Endothelial cell of umbilical vein (primary cell): ENCODE measurements at regions not wholly inside any gene's neighbourhood (a gene's known extent, or its start where the extent isn't known, plus 50 kb on each side); places are given as distances from the start of the nearest gene placed in this dataset.

Source experiments
- BruUV-seq: library from RNA; stranded (reverse); fragments of 400-500 nt; replicated peaks from 2 replicates; lab custom pipeline; 2021; lab: Mats Ljungman, UMichigan
- CTCF ChIA-PET: fragments of 300-600, 350-600 bp; sonication (Branson Sonifier 250); formaldehyde crosslinking; loops from one replicate; lab custom pipeline; 2021; ENCODE audit warnings: antibody characterized with exemption, inconsistent platforms; lab: Charles Lee
- POLR2A ChIA-PET: fragments of 300-600, 350-600 bp; sonication (Branson Sonifier 250); formaldehyde crosslinking; loops from one replicate; lab custom pipeline; 2021; ENCODE audit warnings: antibody characterized with exemption, inconsistent platforms; lab: Charles Lee
- DNase-seq: peaks from one replicate; pipeline ENCODE4 v3.0.0-alpha.2; 2011; ENCODE audit warnings: low read depth, low spot score
- FAIRE-seq: peaks from 2 replicates; lab custom pipeline; 2011; peaks lifted over from hg19 to GRCh38; lab: Jason Lieb, UNC
- H2AFZ ChIP-seq: 2 replicates; pipeline ENCODE4 v1.6.0; 2012; ENCODE audit warnings: low read depth, low read length, control low read depth, inconsistent platforms
- H3K27ac ChIP-seq: 2 replicates; pipeline ENCODE4 v1.5.1; 2011; ENCODE audit warnings: low read depth, mild to moderate bottlenecking, control low read depth, low read length, moderate library complexity; ENCODE audit not compliant: insufficient read depth
- H3K27me3 ChIP-seq, 2 experiments: 2 replicates each; pipeline versions ENCODE4 v1.6.0 to v1.6.1; 2011; ENCODE audit warnings: low read length in 2 of 2, mixed read lengths in 1 of 2; ENCODE audit not compliant: control insufficient read depth in 2 of 2, insufficient read depth in 2 of 2
- H3K36me3 ChIP-seq, 2 experiments: 2 replicates in 1 of 2; 3 replicates in 1 of 2; pipeline ENCODE4 v1.5.1; 2011; ENCODE audit warnings: low read length in 2 of 2, mild to moderate bottlenecking in 1 of 2, moderate library complexity in 1 of 2; ENCODE audit not compliant: control insufficient read depth in 2 of 2, insufficient read depth in 2 of 2; ENCODE audit errors: extremely low read depth in 1 of 2
- H3K4me1 ChIP-seq: 3 replicates; pipeline ENCODE4 v1.5.1; 2011; ENCODE audit warnings: mild to moderate bottlenecking, low read length; ENCODE audit not compliant: control insufficient read depth, insufficient read depth; ENCODE audit errors: extremely low read depth
- H3K4me2 ChIP-seq: 2 replicates; pipeline ENCODE4 v1.6.1; 2011; ENCODE audit warnings: low read length, control low read depth, mixed read lengths; ENCODE audit not compliant: insufficient read depth
- H3K4me3 ChIP-seq, 3 experiments: fragments of 200-600 bp in 1 of 3; sonication (generic), shearing (Covaris generic) in 1 of 3; replicated peaks in 1 of 3; 2 replicates each; pipeline ENCODE4 v1.5.1; 2011 to 2016; ENCODE audit warnings: control low read depth in 3 of 3, low read length in 3 of 3, mild to moderate bottlenecking in 2 of 3, inconsistent platforms in 1 of 3, low read depth in 1 of 3, moderate library complexity in 1 of 3; ENCODE audit not compliant: insufficient read depth in 1 of 3
- H3K79me2 ChIP-seq: 2 replicates; pipeline ENCODE4 v1.6.0; 2012; ENCODE audit warnings: low read length, inconsistent platforms; ENCODE audit not compliant: control insufficient read depth, insufficient read depth
- H3K9ac ChIP-seq: replicated peaks from 2 replicates; pipeline ENCODE3; 2011; ENCODE audit warnings: low read length, control low read depth; ENCODE audit not compliant: insufficient read depth; ENCODE audit errors: extremely low read depth
- H3K9me1 ChIP-seq: replicated peaks from 3 replicates; pipeline ENCODE4 v1.6.0; 2011; ENCODE audit warnings: mild to moderate bottlenecking, low read length; ENCODE audit not compliant: control insufficient read depth, insufficient read depth; ENCODE audit errors: extremely low read depth
- H3K9me3 ChIP-seq: replicated peaks from 2 replicates; pipeline ENCODE4 v1.5.1; 2012; ENCODE audit warnings: low read length, inconsistent platforms; ENCODE audit not compliant: control insufficient read depth, insufficient read depth
- H4K20me1 ChIP-seq: replicated peaks from 2 replicates; pipeline ENCODE3; 2011; ENCODE audit warnings: mild to moderate bottlenecking, low read length; ENCODE audit not compliant: control insufficient read depth, insufficient read depth; ENCODE audit errors: extremely low read depth
- EZH2 ChIP-seq: IDR thresholded peaks from 2 replicates; pipeline ENCODE4 v1.6.1; 2012; ENCODE audit warnings: borderline replicate concordance, low read depth, mild to moderate bottlenecking, moderate library complexity, low read length, inconsistent platforms; ENCODE audit not compliant: severe bottlenecking
- FOS ChIP-seq: IDR thresholded peaks from 2 replicates; pipeline ENCODE4 v1.6.1; 2011; ENCODE audit warnings: mild to moderate bottlenecking, low read length, moderate library complexity, borderline replicate concordance; ENCODE audit not compliant: insufficient read depth
- GATA2 ChIP-seq: IDR thresholded peaks from 2 replicates; pipeline ENCODE4 v1.7.0; 2011; ENCODE audit warnings: low read depth, mild to moderate bottlenecking, moderate library complexity, mixed read lengths, low read length; ENCODE audit not compliant: insufficient read length, insufficient read depth
- JUN ChIP-seq: IDR thresholded peaks from 2 replicates; pipeline ENCODE4 v1.6.1; 2011; ENCODE audit warnings: borderline replicate concordance, low read depth; ENCODE audit not compliant: insufficient read length, insufficient read depth
- MAX ChIP-seq: IDR thresholded peaks from 2 replicates; pipeline ENCODE4 v1.6.1; 2011; ENCODE audit not compliant: insufficient read depth, insufficient read length
- MYC ChIP-seq: IDR thresholded peaks from one replicate; pipeline ENCODE4 v1.6.1; 2011; ENCODE audit warnings: mild to moderate bottlenecking, low read depth, low read length
- POLR2A ChIP-seq: IDR thresholded peaks from 2 replicates; pipeline ENCODE4 v1.6.1; 2012; ENCODE audit warnings: low read depth, mild to moderate bottlenecking, control low read depth, low read length
- POLR2AphosphoS5 ChIP-seq: IDR thresholded peaks from 2 replicates; pipeline ENCODE4 v1.6.1; 2012; ENCODE audit warnings: low read depth, mild to moderate bottlenecking, control low read depth, low read length, moderate library complexity; ENCODE audit not compliant: insufficient read depth
- dilution Hi-C: fragments of 300-500 bp; cut with MboI; formaldehyde crosslinking; loops from one replicate; pipeline ENCODE4 v1.15.0; 2019; ENCODE audit warnings: low sequenced_read_pairs; ENCODE audit not compliant: extremely low pct_ligation_motif_present
- intact Hi-C: fragments of 100-400 bp; cut with micrococcal nuclease; formaldehyde crosslinking; loops from one replicate; pipeline ENCODE4 v1.10.0; 2022
- TF ChIP-seq, protein P1 (sequence below), 2 donors: IDR thresholded peaks; 1 replicate in 1 of 2; 2 replicates in 1 of 2; pipeline ENCODE4 v1.5.1; 2011; ENCODE audit warnings: low read length in 2 of 2, mild to moderate bottlenecking in 2 of 2, moderate library complexity in 2 of 2, control low read depth in 1 of 2, inconsistent platforms in 1 of 2, low read depth in 1 of 2; ENCODE audit not compliant: insufficient read depth in 1 of 2; ENCODE audit errors: extremely low read depth in 1 of 2

GRCh38 chr3:74372743-74373142, 241.7 kb downstream of the CNTN3 start:
- H3K27me3 ChIP-seq: no peaks in the 10 kb centered on the region
- dilution Hi-C loops (no loop called here), intact Hi-C loops (no loop called here)
- TF ChIP-seq JUN (no peak), GATA2 (no peak), POLR2A (no peak), POLR2AphosphoS5 (no peak), EZH2 (no peak), MAX (no peak), FOS (no peak), MYC (no peak)
- H4K20me1 ChIP-seq: no peaks in the 10 kb centered on the region
- BruUV-seq: no TSS peak
- H3K4me3 ChIP-seq: no peak overlapping the region
- CTCF ChIA-PET: no interaction called here
- no peaks in the 10 kb centered on the region for H3K9me1 ChIP-seq
- peaks cover 5% of the 10 kb centered on the region for H3K9me3 ChIP-seq
- H3K4me2 ChIP-seq: no peak overlapping the region
- no peak overlapping the region for H3K27ac ChIP-seq
- POLR2A ChIA-PET: no interaction called here
- H3K36me3 ChIP-seq: no peaks in the 10 kb centered on the region
- no peak overlapping the region for H2AFZ ChIP-seq
- H3K4me1 ChIP-seq: no peaks in the 10 kb centered on the region
- H3K79me2 ChIP-seq: no peaks in the 10 kb centered on the region
- H3K9ac ChIP-seq: no peak overlapping the region
- FAIRE-seq (no peak), DNase-seq (no peak)

DNA sequence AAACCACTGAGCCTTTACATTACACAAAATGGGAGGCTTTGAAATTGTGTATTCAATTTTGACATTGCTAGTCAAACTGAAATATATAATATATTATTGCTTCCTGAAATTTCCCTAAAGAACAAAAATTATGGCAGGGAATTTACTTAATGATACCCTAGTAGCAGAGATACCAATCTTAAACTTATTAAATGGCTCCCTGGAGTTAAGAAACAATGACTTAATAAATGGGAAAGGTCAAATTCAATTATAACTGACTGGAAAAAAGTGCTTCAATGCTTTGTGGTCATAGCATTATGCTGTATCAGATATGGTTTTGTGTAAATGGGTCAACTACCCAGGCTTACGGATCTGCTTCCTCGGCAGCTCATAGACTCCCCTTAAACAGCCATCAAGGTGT, 244.1 kb downstream of the CNTN3 start:
- FAIRE-seq: no peak
- POLR2A ChIA-PET: no interaction called here
- intact Hi-C loops: no loop called here
- Histone ChIP-seq H3K9me1 (no peaks in the 10 kb centered on the region), H2AFZ (no peak overlapping the region), H3K9me3 (peaks cover 3% of the 10 kb centered on the region), H3K4me3 (no peak overlapping the region), H3K79me2 (no peaks in the 10 kb centered on the region), H3K4me1 (no peaks in the 10 kb centered on the region), H3K9ac (no peak overlapping the region), H3K27me3 (no peaks in the 10 kb centered on the region), H3K36me3 (no peaks in the 10 kb centered on the region), H3K4me2 (no peak overlapping the region), H3K27ac (no peak overlapping the region), H4K20me1 (no peaks in the 10 kb centered on the region)
- BruUV-seq: no TSS peak
- TF ChIP-seq MYC (no peak), POLR2A (no peak), FOS (no peak), GATA2 (no peak), MAX (no peak), JUN (no peak), POLR2AphosphoS5 (no peak), EZH2 (no peak)
- TF ChIP-seq, protein P1, sequence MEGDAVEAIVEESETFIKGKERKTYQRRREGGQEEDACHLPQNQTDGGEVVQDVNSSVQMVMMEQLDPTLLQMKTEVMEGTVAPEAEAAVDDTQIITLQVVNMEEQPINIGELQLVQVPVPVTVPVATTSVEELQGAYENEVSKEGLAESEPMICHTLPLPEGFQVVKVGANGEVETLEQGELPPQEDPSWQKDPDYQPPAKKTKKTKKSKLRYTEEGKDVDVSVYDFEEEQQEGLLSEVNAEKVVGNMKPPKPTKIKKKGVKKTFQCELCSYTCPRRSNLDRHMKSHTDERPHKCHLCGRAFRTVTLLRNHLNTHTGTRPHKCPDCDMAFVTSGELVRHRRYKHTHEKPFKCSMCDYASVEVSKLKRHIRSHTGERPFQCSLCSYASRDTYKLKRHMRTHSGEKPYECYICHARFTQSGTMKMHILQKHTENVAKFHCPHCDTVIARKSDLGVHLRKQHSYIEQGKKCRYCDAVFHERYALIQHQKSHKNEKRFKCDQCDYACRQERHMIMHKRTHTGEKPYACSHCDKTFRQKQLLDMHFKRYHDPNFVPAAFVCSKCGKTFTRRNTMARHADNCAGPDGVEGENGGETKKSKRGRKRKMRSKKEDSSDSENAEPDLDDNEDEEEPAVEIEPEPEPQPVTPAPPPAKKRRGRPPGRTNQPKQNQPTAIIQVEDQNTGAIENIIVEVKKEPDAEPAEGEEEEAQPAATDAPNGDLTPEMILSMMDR (IDR thresholded peaks at IDR 0.05; ENCODE audit: extremely low read depth in 1 of 2, insufficient read depth in 1 of 2, low read depth in 1 of 2, low read length in 2 of 2): no peak
- CTCF ChIA-PET: no interaction called here
- dilution Hi-C loops: no loop called here
- DNase-seq: no peak
